ENCODE measurements at regions not wholly inside any gene's neighbourhood (a gene's known extent, or its start where the extent isn't known, plus 50 kb on each side); places are given as distances from the start of the nearest gene placed in this dataset.
A peak's percentile ranks its signal among the peaks of the same experiment; 100 is the strongest.

DNA sequence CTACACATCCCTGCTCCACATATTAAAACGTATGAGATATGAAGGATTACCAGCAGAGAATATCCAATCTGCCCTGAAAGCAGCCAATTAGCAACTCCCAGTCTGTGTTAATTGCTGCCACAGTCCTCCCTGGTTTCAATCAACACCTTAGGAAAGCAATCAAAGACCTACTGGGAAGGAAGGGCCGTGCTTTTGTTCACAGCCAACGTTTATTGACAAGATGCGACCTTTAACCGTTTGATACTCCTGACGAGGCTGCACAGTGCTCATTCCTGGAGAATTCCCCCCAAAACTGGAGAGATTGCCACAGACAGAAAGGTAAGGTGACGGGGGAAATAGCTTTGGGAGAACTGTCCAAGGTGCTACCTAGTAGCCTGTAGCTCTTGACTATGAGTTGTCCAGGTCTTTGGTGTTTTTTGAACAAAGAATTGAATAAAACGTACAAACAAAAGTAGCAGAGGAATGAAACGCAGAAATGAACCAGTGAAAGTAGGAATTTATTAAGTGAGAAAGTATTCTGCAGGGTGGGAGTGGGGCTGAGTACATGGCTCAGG lies 596.5 kb downstream of the NLGN4X start:
- H2AFZ ChIP-seq, result no peak overlapping the region
- no peak overlapping the region for H3K4me3 Mint-ChIP-seq
- no peaks in the 10 kb centered on the region for H3K9me3 Mint-ChIP-seq
- no peaks in the 10 kb centered on the region for H3K9me2 ChIP-seq (ENCODE audit: insufficient read depth)
- ATAC-seq (no peak), DNase-seq (ENCODE audit: low spot score) (peak; percentile 14)
- H3K27ac ChIP-seq (ENCODE audit: low read depth), result no peak overlapping the region
- no peaks in the 10 kb centered on the region for H3K36me3 ChIP-seq (ENCODE audit: insufficient read depth)
- no peaks in the 10 kb centered on the region for H3K4me1 ChIP-seq (ENCODE audit: insufficient read depth)
- H4K20me1 ChIP-seq (replicated peaks; ENCODE audit: insufficient read depth), result no peaks in the 10 kb centered on the region
- H3K36me3 Mint-ChIP-seq (ENCODE audit: low read depth), result no peaks in the 10 kb centered on the region
- no peak for TF ChIP-seq JUNB (IDR thresholded peaks at IDR 0.05; ENCODE audit: unreplicated experiment)
- TF ChIP-seq, protein P1, sequence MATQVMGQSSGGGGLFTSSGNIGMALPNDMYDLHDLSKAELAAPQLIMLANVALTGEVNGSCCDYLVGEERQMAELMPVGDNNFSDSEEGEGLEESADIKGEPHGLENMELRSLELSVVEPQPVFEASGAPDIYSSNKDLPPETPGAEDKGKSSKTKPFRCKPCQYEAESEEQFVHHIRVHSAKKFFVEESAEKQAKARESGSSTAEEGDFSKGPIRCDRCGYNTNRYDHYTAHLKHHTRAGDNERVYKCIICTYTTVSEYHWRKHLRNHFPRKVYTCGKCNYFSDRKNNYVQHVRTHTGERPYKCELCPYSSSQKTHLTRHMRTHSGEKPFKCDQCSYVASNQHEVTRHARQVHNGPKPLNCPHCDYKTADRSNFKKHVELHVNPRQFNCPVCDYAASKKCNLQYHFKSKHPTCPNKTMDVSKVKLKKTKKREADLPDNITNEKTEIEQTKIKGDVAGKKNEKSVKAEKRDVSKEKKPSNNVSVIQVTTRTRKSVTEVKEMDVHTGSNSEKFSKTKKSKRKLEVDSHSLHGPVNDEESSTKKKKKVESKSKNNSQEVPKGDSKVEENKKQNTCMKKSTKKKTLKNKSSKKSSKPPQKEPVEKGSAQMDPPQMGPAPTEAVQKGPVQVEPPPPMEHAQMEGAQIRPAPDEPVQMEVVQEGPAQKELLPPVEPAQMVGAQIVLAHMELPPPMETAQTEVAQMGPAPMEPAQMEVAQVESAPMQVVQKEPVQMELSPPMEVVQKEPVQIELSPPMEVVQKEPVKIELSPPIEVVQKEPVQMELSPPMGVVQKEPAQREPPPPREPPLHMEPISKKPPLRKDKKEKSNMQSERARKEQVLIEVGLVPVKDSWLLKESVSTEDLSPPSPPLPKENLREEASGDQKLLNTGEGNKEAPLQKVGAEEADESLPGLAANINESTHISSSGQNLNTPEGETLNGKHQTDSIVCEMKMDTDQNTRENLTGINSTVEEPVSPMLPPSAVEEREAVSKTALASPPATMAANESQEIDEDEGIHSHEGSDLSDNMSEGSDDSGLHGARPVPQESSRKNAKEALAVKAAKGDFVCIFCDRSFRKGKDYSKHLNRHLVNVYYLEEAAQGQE (IDR thresholded peaks at IDR 0.05; ENCODE audit: unreplicated experiment), result peak; percentile 73
- H3K4me1 Mint-ChIP-seq, result peaks cover 10% of the 10 kb centered on the region
- H3F3A ChIP-seq (replicated peaks; ENCODE audit: low read depth), result no peaks in the 10 kb centered on the region
- H3K4me2 ChIP-seq, result no peak overlapping the region
- H3K27ac Mint-ChIP-seq, result no peak overlapping the region
- H3K27me3 Mint-ChIP-seq (ENCODE audit: insufficient read depth, low read depth, poor library complexity), result no peaks in the 10 kb centered on the region
- H3K27me3 ChIP-seq (ENCODE audit: insufficient read depth), result no peaks in the 10 kb centered on the region
- H3K79me2 ChIP-seq (replicated peaks; ENCODE audit: insufficient read depth), result no peaks in the 10 kb centered on the region
- no peak overlapping the region for H3K4me3 ChIP-seq

DNA sequence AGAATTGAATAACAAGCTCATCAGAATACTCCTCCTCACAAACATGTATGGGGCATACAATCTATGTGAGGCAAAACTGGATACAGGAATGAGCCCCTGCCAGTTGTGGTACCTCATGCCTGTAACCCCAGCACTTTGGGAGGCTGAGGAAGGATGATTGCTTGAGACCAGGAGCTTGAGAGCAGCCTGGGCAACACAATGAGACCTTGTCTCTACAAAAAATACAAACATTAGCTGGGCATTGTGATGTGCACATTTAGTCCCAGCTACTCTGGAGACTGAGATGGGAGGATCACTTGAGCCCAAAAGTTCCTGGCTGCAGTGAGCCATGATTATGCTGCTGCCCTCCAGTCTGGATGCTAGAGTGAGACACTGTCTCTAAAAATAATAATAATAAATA lies 611.0 kb downstream of the NLGN4X start:
- no peak overlapping the region for H2AFZ ChIP-seq
- H3K36me3 ChIP-seq (ENCODE audit: insufficient read depth), result no peaks in the 10 kb centered on the region
- no peaks in the 10 kb centered on the region for H3K9me2 ChIP-seq (ENCODE audit: insufficient read depth)
- Mint-ChIP-seq H3K27ac (no peak overlapping the region), H3K4me3 (no peak overlapping the region), H3K27me3 (ENCODE audit: insufficient read depth, low read depth, poor library complexity) (no peaks in the 10 kb centered on the region), H3K36me3 (ENCODE audit: low read depth) (no peaks in the 10 kb centered on the region), H3K4me1 (no peaks in the 10 kb centered on the region; the same call in 1 of the 3 replicates), H3K9me3 (peaks cover 2% of the 10 kb centered on the region; the same call in 2 of the 3 replicates)
- H3F3A ChIP-seq (replicated peaks; ENCODE audit: low read depth), result no peaks in the 10 kb centered on the region
- no peaks in the 10 kb centered on the region for H4K20me1 ChIP-seq (replicated peaks; ENCODE audit: insufficient read depth)
- no peak overlapping the region for H3K4me3 ChIP-seq
- H3K27ac ChIP-seq (ENCODE audit: low read depth), result no peak overlapping the region
- H3K79me2 ChIP-seq (replicated peaks; ENCODE audit: insufficient read depth), result no peaks in the 10 kb centered on the region
- no peaks in the 10 kb centered on the region for H3K4me1 ChIP-seq (ENCODE audit: insufficient read depth)
- no peaks in the 10 kb centered on the region for H3K27me3 ChIP-seq (ENCODE audit: insufficient read depth)
- no peak for ATAC-seq
- H3K4me2 ChIP-seq, result no peak overlapping the region
- no peak for DNase-seq (ENCODE audit: low spot score)
- TF ChIP-seq JUNB (IDR thresholded peaks at IDR 0.05; ENCODE audit: unreplicated experiment), result no peak
- no peak for TF ChIP-seq ZNF114 (CRISPR knock-in tag; IDR thresholded peaks at IDR 0.05)
- TF ChIP-seq NANOG (IDR thresholded peaks at IDR 0.05; ENCODE audit: borderline replicate concordance), result no peak
- TF ChIP-seq, protein P2, sequence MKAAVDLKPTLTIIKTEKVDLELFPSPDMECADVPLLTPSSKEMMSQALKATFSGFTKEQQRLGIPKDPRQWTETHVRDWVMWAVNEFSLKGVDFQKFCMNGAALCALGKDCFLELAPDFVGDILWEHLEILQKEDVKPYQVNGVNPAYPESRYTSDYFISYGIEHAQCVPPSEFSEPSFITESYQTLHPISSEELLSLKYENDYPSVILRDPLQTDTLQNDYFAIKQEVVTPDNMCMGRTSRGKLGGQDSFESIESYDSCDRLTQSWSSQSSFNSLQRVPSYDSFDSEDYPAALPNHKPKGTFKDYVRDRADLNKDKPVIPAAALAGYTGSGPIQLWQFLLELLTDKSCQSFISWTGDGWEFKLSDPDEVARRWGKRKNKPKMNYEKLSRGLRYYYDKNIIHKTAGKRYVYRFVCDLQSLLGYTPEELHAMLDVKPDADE (IDR thresholded peaks at IDR 0.05), result no peak
- no peak for TF ChIP-seq ZNF331 (CRISPR knock-in tag; IDR thresholded peaks at IDR 0.05; ENCODE audit: low read depth)
- TF ChIP-seq, protein P1 (IDR thresholded peaks at IDR 0.05; ENCODE audit: unreplicated experiment), result no peak
- TF ChIP-seq POLR2AphosphoS5 (IDR thresholded peaks at IDR 0.05; ENCODE audit: low read depth), result no peak
- TF ChIP-seq STAT1 (IDR thresholded peaks at IDR 0.05; ENCODE audit: unreplicated experiment), result no peak
